ENCODE measurements at regions not wholly inside any gene's neighbourhood (a gene's known extent, or its start where the extent isn't known, plus 50 kb on each side); places are given as distances from the start of the nearest gene placed in this dataset.

DNA sequence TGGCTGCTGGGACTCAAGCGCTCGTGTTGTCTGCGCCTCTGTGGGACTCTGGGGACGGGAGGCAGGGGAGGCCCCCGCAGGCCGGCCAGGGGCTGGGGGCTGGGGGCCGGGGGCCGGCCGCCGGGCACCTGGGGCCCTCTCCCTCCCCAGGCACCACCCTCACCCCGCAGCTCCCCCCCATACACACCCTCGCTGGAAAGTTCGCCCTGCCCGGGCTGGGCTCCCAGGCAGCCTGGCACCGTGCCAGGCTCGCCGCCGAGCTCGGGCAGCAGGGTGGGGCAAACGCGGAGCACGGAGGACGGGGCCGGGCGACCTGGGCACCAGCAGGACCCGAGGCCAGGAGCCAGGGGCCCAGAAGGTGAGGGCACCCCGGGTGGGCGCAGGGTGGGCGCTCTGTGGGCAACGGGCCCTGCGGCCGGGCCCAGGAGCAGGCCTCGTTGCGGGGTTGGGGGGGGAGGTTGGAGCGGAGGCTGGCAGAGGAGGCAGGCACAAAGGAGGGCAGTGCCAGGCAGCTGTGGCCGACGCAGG lies 76.7 kb upstream of the WNT7B start:
- no peak for TF ChIP-seq POLR2A (IDR thresholded peaks at IDR 0.05)
- no peak for TF ChIP-seq EP300 (IDR thresholded peaks at IDR 0.05)
- TF ChIP-seq, protein P1, sequence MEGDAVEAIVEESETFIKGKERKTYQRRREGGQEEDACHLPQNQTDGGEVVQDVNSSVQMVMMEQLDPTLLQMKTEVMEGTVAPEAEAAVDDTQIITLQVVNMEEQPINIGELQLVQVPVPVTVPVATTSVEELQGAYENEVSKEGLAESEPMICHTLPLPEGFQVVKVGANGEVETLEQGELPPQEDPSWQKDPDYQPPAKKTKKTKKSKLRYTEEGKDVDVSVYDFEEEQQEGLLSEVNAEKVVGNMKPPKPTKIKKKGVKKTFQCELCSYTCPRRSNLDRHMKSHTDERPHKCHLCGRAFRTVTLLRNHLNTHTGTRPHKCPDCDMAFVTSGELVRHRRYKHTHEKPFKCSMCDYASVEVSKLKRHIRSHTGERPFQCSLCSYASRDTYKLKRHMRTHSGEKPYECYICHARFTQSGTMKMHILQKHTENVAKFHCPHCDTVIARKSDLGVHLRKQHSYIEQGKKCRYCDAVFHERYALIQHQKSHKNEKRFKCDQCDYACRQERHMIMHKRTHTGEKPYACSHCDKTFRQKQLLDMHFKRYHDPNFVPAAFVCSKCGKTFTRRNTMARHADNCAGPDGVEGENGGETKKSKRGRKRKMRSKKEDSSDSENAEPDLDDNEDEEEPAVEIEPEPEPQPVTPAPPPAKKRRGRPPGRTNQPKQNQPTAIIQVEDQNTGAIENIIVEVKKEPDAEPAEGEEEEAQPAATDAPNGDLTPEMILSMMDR (IDR thresholded peaks at IDR 0.05) = no peak
- TF ChIP-seq POLR2AphosphoS5 (IDR thresholded peaks at IDR 0.05) = peak in 2 of 4 donors; percentile 78
